ENCODE measurements at regions not wholly inside any gene's neighbourhood (a gene's known extent, or its start where the extent isn't known, plus 50 kb on each side); places are given as distances from the start of the nearest gene placed in this dataset.

DNA sequence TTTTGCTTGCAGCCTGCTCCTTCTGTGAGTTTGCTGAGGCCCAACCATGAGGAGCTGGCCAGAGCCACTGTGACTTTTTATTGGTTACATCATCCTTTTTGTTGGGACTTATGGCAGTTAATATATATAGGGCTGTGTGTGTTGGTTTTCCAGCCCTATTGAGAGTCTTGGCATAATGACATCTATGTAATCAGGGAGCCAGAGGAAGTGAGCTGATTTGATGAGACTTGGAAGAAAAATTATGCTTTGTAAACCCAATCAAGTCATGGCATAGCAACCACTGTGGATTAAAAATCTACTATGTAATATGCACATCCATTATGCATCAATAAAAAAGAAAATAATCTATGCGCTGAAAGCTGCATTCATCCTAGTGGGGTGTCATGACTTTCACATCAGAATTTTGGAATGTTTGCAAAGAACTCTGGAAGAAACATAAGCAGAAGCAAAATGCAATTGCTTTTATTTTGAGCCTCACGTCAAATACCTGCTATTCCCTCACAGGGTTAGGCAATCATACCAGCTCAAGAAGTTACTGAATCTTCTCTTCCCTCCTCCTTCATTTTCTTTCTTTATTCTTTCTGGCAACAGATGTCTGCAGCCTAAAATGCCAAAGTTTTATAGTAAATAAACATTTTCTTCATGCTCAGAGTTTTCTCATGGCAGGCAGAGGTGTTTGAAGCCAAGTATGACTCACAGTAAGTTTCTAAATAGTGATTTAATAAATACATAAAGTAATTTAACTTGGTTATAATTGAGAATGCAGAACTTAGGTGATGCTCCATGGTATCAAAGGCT, 308.5 kb downstream of the KCNS3 start:
- DNase-seq (ENCODE audit: low spot score): no peak

DNA sequence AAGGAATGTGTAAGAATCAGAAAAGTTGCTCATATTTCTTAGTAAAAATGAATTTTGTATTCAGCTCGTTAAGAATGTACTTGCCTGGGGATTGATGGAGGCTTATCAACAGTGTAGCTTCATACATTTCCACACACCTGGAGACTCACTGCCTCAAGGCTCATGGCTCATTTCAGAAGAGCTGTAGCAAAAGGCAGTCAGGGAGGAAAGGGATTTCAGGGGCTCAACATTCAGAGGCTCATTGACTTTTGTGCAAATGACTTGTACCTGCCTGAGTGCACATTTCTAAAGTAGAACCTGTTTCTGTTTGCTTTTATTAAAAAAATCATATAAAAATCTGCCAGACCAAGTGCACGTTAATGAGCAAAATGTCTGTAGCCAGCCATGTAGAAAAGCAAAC, 304.4 kb downstream of the KCNS3 start:
- DNase-seq (ENCODE audit: low spot score): no peak

DNA sequence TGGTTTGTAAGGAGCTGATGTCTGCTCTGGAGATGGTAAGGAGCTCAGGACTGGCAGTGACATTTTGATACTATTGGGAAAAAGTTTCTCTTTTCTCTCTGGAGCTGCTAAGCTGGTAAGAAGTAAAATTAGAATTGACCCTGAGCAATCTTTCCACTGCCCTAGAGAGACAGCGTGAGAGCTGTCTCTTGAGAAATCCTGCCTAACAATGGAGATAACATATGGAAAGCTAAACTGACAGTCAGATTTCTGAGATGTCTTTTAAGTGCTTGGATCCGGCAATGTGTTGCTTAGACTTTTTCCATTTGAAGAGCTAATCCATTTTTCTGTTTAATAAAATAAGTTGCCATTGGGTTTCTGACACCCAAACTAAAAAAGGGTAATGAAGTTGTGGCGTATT, 302.4 kb downstream of the KCNS3 start:
- no peak for DNase-seq (ENCODE audit: low spot score)

DNA sequence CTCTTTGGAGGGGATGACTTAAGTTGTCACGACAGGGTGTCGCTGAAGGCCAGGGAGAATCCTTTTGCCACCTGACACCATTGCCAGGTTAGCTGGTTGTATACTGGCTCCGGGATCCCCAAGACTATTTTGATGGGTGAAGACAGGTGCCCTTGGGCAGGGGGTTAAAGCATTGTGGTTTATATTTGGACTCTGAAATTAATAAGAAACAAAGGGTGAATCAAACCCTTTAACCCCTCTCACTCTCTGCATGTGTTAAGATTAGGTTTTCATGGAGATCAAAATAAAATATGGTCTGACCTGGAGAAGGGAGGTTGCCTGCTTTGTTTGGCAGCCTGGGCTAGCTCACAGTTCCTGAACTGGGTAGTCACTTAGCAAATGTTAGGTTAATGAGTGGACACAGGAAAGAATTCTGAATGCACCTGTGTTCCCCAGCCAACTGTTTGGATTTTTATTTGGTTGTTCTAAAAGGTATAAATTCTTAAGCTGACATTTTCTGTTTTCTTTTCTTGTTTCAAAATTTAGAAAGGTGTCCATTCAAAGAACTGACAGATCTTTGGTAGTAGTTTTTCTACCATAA, 301.7 kb downstream of the KCNS3 start:
- no peak for DNase-seq (ENCODE audit: low spot score)

DNA sequence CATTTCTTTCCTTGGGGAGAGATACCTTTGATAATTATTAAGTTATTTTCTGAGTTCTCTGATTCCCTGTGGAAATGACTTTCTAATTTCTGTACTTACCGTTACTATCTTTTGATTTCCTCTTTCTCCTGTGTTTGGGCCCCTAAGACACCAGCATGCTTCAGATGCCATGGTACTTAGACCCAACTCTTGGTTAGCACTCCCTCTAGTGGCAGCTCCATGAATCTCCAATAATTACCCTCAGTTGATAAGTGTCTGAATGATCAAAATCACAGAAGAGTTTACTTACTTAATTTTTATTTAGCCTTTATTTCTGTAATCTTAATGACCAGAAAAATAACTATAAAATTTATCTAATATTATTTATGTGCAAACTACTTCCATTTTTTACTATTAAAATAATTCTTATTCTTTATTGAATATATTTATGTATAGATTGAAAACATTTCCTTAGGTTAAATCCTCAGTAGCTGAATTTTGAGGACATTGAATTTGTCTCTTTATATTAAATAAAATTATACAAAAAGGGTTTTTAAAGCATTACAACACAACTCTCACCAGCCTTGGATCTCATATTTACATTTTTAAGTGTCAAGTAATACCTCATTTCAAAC, 300.4 kb downstream of the KCNS3 start:
- peak; percentile 29 for DNase-seq (ENCODE audit: low spot score)

DNA sequence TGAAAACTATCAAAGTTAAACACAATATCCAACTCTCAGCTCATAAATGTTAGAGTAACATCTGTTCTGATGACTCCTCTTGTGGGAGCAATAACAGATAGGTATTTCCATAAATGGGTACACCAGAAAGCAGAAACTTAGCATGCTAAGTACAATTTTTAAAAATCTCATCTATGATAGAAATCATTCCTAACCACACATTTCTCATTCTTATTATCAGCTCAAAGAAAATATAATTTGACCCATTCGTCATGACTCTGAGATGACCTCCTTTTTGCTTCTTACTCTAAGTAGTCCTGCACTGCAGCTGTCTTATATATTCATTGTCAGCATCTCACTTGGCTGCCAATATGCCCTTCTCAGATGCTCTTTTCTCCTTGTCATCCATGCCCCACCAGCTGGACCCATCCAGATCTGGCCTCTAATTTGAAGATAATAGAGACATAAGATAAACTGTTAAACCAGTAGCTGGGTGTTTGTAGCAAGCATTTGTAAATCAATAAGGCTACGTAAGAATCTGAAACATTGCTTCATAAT, 298.3 kb downstream of the KCNS3 start:
- no peak for DNase-seq (ENCODE audit: low spot score)

DNA sequence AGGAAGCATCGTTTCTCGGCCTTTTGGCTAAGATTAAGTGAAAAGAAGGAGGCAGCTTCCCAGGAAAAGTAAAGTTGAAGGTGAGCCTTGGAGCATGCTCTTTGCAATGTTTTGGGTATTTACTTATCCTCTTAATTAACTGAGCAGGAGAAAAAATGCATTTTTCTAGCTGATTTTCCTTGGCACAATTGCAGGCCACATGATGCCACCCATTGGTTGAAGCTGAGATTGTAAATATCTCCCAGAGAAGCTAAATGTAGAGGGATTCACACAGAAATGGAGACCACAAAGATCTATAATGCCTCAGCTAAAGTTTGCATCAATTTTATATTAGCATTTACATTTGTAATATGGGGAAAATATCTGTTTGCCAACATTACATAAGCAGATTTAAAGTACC, 294.1 kb downstream of the KCNS3 start:
- DNase-seq (ENCODE audit: low spot score): no peak

DNA sequence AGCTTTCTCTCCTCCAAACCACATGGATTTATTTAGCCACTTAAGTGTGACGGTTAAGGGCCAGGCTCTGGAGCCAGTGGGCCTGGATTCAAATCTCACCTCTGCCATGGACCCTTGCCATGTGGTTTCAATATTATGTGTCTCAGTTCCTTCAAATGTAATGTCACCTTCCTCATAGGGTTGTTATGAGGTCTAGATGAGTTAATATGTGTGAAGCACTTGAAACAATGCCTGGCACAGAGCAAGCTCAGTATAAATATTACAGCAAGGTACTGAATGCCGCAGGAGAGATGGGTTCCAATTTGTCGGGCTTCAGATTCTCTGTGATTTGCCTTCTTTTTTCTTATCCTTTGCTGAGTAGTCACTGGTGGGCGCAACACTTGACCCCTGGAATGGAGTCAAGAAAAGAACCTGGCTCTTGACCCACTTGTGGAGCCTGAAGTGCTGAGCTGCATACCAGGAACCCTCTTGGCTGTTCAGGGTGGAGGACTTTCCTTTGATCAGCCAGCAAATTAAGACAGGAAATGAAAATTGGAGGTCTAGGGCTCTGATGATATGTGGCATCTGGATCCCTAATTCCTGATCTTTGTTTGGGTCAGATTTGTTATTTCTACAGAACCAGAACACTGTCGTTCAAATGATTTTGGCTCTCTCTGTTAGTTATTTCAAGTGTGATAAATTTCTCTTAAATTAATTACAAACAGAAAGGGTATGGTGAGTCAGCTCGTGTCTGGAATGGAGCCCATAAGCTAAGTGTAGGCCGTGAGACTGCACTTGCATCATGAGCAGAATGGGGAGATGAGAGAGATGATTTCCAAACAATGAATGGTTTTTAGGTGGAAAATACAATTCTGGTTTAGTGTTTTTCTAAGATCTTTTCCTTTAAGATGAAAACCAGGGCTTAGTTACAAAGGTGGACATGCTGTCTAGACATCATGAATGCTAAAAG, 293.0 kb downstream of the KCNS3 start:
- no peak for DNase-seq (ENCODE audit: low spot score)

DNA sequence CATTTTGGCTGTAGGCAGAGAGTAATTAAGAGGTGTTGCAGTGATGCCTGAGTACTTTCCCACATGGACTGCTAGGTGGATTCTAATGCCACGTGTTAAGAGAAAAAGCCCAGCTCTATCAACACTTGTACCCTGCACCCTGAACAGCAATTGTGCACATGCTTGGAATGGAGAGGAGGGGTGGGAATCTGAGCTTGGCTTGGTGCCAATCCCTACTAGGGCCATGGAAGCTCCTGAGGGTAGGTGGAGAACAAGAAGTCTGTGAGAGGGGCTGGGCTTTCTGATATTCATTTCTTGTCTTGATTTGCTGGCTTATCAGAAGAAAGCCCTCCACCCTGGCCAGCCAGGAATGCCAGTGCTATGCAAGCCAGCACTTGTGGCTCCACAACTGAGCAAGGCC, 292.2 kb downstream of the KCNS3 start:
- no peak for DNase-seq (ENCODE audit: low spot score)

DNA sequence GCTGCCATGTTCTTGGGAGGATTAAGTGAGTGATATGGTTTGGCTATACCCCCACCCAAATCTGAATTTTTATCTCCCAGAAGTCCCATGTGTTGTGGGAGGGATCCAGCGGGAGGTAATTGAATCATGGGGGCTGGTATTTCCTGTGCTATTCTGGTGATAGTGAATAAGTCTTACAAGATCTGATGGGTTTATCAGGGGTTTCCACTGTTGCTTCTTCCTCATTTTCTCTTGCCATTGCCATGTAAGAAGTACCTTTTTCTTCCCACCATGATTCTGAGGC, 291.4 kb downstream of the KCNS3 start:
- no peak for DNase-seq (ENCODE audit: low spot score)

DNA sequence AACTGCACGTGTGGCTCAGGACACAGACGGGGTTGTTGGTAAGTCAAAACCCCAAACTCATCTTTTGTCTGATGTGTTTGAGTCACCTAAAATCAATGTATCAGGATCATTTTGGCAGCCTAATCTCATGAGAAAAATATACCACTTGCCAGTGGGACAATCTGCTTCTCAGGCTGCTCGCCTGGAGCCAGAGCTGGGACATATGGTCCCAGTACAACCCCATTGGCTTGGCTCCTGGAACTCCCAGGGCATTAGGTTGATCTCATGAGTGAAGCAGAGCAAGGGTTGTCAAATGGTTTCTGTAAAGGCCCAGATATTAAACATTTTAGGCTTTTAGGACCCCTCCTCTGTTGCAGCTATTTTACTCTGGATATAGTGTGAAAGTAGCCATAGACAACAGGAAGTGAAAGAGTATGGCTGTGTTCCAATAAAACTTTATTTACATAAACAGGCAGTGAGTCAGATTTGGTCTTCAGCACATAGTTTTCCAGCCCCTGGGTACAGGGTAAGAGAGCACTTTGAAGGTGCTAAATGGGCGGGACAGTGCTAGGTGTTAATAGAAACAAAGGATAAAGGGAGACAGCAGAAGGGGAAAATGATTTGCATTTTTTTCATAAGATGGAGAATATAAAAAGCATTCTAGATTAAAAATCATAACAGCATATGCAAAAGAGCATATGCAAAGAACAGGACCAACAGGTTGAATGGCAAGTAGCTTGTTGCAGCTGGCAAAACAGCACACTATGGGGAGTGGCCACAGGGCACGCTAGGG, 290.8 kb downstream of the KCNS3 start:
- DNase-seq (ENCODE audit: low spot score): no peak

DNA sequence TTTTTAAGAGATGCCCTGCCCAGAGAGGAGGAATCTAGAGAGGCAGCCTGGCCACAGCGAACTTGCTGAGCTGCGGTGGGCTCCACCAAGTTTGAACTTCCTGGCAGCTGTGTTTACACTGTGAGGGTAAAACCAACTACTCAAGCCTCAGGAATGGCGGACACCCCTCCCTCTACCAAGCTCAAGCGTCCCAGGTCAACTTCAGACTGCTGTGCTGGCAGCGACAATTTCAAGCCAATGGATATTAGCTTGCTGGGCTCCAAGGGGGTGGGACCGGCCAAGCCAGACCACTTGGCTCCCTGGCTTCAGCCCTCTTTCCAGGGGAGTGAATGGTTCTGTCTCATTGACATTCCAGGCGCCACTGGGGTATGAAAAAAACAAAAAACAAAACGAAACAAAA, 289.4 kb downstream of the KCNS3 start:
- DNase-seq (ENCODE audit: low spot score): no peak

DNA sequence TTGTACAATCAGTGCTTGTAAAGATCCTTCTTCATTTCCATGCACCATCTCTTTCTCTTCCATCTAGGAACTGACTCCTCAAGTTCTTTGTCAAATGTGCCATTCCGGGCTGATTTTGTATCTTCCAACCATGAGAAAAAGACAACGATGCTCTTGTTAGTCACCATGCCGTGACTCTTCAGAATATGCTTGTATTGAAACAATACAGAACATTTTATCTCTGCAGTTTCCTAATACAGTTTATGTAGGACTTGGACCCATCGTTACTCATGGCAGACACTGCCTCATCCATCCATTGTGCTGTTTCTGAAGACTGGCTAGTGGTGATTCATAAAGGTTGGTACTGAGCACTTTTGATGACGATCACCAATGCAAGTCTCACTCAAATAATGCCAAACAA, 283.2 kb downstream of the KCNS3 start:
- no peak for DNase-seq (ENCODE audit: low spot score)

DNA sequence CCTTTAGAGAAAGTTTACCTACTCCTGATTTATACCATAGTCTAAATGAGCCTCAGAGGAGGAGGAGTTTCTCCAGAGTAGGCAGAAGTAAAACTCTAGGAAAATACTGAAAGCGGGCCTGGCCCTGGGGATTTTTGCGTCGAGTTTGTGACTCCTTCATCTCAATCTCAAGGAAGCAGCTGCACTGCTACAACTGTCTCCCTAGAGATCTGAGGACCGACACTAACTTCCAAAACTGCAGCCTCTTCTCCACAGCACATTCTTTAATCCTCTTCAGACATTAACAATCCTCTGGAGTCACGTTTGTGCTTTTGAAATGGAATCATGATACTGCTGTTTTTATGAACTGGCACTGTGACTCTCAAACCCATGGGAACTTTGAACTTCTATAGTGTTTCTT, 281.4 kb downstream of the KCNS3 start:
- peak; percentile 17 for DNase-seq (ENCODE audit: low spot score)

DNA sequence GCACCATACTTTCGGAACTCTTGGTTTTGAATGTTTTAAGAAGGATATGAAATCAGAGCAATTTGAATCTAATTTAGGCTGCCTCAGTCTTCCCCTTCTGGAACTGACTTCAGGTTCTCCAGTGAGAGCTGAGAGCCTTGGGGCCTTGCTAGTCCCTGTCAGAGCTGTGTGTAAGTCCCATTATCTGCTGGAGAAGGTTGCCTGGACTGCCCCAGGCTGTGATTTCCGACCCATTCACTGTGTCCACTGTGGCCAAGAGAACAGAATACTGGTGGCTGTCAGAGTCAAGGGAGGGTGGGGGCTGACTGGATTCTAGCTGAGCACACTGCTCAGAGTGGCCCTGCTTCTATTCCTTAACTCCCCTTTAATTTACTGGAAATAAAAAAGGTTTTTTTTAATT, 278.0 kb downstream of the KCNS3 start:
- no peak for DNase-seq (ENCODE audit: low spot score)

DNA sequence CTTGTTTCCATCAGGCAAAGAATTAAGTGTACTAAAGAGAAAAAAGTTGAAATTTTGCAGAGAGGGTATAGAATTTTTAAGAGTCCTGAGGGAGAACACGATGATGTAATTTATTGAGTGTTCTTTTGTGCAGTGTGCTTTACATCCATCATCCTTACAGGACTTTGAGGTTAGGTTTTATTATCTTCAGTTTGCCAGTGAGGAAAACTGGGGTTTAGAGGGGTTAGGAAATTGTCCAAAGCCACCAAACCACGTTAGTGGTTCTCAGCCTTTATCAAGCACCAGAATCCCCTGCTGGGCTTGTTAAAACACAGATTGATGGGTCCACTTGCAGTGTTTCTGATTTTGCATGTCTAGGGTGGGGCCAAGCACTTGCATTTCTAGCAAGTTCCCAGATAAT, 277.5 kb downstream of the KCNS3 start:
- no peak for DNase-seq (ENCODE audit: low spot score)

DNA sequence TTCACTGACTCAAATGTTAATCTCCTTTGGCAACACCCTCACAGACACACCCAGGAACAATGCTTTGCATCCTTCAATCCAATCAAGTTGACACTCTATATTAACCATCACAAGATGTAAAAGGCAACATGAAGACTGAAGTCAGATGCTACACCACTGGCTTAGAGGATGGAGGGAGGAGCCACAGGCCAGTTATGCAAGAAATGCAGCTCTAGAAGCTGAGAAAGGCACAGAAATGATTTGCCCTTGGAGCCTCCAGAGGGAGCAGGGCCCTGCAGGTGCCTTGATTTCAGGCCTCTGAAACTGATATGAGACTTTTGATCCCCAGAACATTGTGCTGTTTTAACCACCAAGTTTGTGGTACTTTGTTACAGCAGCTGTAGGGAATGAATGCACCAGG, 276.3 kb downstream of the KCNS3 start:
- DNase-seq (ENCODE audit: low spot score): no peak

DNA sequence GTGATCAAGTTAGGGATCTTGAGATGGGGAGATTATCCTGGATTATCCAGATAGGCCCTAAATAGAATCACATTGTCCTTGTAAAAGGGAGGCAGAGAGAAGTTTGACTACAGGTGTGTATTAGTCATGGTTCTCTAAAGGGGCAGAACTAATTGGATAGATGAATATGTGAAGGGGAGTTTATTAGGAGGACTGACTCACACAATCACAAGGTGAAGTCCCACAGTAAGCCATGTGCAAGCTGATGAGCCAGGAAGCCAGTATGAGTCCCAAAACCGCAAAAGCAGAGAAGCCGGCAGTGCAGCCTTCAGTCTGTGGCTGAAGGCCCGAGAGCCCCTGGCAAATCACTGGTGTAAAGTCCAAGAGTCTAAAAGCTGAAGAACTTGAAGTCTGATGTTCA, 275.8 kb downstream of the KCNS3 start:
- no peak for DNase-seq (ENCODE audit: low spot score)

DNA sequence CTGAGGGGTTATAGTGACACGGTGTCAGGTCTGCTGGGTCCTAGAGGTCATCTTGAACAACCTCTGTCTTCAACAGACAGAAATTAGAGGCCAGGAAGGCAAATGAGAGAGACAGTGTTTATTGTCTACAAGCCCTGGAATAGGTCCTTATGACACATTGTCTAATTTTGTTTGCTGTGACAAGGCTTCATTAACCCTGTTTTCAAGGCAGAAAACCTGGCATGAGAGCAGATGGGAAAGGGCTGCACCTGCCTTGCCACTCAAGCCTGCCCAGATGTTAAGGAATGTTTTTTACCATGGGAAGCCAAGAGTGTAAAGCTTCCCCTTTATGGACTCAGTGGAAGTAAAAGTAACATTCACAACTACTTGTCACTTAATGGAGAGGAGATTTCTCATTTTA, 275.3 kb downstream of the KCNS3 start:
- no peak for DNase-seq (ENCODE audit: low spot score)

DNA sequence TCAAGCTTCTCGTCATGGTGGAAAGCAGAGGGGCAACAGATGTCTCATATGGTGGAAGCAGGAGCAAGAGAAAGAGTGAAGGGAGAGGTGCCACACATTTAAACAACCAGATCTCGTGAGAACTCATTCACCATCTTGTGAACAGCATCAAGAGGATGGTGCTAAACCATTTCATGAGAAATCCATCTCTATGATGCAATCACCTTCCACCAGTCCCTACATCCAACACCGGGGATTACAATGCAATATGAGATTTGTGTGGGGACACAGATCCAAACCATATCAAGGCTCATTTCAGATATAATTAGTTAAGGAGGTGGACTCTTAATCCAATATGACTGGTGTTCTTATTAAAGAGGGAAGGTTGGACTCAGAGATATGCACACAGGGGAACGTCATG, 272.8 kb downstream of the KCNS3 start:
- no peak for DNase-seq (ENCODE audit: low spot score)

DNA sequence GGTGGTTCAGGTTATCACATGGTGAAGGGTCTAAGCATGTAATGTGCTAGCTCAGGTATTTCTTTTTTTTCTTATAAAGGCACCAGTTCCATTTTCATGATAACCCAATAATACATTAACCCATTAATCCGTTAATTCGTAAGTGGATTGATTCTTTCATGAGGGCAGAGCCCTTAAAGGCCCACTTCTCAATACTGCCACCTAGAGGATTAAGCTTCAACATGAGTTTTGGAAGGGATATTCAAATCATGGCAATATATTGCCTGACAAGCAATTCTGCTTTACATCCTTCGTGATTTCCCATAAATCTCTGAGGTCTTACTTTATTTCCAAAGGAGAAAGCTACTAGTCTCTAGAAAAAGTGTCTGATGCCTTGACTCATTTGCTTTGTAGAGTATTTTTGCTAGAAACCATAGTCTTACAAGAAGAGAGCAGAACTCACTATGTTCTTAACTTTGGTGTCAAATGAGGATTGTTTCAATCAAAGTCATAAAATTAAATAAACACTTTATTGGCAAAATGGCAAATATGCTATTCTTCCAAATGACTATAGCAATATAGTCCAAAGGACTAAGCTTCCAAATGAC, 271.3 kb downstream of the KCNS3 start:
- DNase-seq (ENCODE audit: low spot score): peak; percentile 37
